ENCODE measurements at regions not wholly inside any gene's neighbourhood (a gene's known extent, or its start where the extent isn't known, plus 50 kb on each side); places are given as distances from the start of the nearest gene placed in this dataset.
"Not testable (repeated sequence)": the region's sequence is repeated elsewhere in the genome, so short reads cannot be mapped to it uniquely, and the experiment has no call there.

GRCh38 chr15:77864211-77865105, 213.1 kb downstream of the TBC1D2B start:
- no peak overlapping the region for H3K27ac Mint-ChIP-seq

DNA sequence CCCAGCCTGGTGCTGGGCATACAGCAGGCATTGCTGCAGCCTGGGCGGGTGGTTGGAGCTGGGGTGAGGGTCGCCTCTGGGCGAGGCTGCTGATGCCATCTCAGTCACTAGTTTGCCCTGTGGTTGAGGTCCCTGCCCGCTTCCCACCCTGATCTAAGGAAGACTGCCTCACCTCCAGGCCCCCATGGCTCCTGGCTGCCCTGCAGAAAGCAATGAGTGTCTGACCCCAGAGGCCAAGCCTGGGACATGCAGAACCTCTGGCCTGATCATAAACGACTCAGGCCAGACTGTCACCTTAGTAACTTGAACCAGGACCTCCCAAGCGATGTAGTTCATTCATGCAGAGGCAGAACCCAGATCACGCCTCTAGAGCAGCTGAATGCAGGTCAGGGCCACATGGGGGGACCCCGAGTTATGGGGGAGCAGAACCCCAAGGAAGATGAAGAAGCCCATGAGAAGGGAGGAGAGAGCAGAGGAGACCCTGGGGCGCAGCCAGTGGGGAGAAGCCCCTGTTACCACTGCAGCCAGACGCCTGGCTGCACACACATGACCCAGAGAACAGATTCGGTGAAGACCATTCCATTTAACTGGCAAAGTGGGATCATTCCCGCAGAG, 213.9 kb downstream of the TBC1D2B start:
- H3K36me3 Mint-ChIP-seq, result no peaks in the 10 kb centered on the region
- Histone ChIP-seq H3K4me3 (ENCODE audit: low read length) (no peak overlapping the region), H3K27me3 (ENCODE audit: insufficient read depth, low read length, poor library complexity, severe bottlenecking) (no peaks in the 10 kb centered on the region), H3K4me1 (ENCODE audit: insufficient read depth, low read length) (no peaks in the 10 kb centered on the region), H3K9me3 (ENCODE audit: low read length) (no peaks in the 10 kb centered on the region), H3K36me3 (ENCODE audit: insufficient read depth, low read length) (no peaks in the 10 kb centered on the region), H3K27ac (ENCODE audit: low read depth, low read length) (no peak overlapping the region)
- POLR2A ChIA-PET, result no interaction called here
- no peak for DNase-seq
- no peaks in the 10 kb centered on the region for H3K9me3 Mint-ChIP-seq
- H3K4me1 Mint-ChIP-seq, result no peaks in the 10 kb centered on the region
- peaks cover 3 to 8% of the 10 kb centered on the region in 2 donors for H3K27me3 Mint-ChIP-seq
- no peak overlapping the region for H3K4me3 Mint-ChIP-seq
- H3K27ac Mint-ChIP-seq, result no peak overlapping the region
- CTCF ChIA-PET, result no interaction called here

More at GRCh38 chr15:77864211-77865105, 213.1 kb downstream of the TBC1D2B start:
- Histone ChIP-seq H3K27ac (ENCODE audit: low read depth, low read length) (no peak overlapping the region), H3K27me3 (ENCODE audit: insufficient read depth, low read length, poor library complexity, severe bottlenecking) (no peaks in the 10 kb centered on the region), H3K36me3 (ENCODE audit: insufficient read depth, low read length) (no peaks in the 10 kb centered on the region), H3K4me1 (ENCODE audit: insufficient read depth, low read length) (no peaks in the 10 kb centered on the region), H3K4me3 (ENCODE audit: low read length) (no peak overlapping the region), H3K9me3 (ENCODE audit: low read length) (no peaks in the 10 kb centered on the region)
- Mint-ChIP-seq H3K36me3 (no peaks in the 10 kb centered on the region), H3K9me3 (no peaks in the 10 kb centered on the region), H3K4me1 (no peaks in the 10 kb centered on the region), H3K4me3 (no peak overlapping the region), H3K27me3 (peaks cover 3 to 8% of the 10 kb centered on the region in 2 donors)
- ChIA-PET POLR2A (no interaction called here), CTCF (no interaction called here)
- no peak for DNase-seq

DNA sequence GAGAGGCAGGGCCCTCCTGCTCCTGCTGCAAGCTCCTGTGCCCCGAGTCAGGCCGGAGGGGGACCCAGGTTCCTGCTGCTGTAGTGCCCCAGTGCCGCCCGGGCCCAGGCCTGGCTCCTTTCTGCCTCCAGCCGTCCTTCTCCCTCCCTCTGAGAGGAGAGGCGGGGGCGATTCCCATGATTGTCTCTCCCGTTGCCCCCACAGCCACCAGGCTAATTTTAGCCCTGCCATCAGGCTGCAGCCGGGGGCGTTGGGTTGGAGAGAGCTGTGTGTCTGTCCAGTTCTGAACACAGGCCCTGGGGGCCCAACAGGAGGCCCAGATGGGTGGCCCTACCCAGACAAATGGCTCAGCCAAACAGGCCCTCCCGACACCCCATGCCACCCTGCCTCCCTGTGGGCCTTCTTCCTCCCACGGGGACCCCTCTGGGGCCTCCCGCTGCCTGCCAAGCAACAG, 214.8 kb downstream of the TBC1D2B start:
- CTCF ChIA-PET, result no interaction called here
- Histone ChIP-seq H3K36me3 (ENCODE audit: insufficient read depth, low read length) (no peaks in the 10 kb centered on the region), H3K9me3 (ENCODE audit: low read length) (no peaks in the 10 kb centered on the region), H3K27me3 (ENCODE audit: insufficient read depth, low read length, poor library complexity, severe bottlenecking) (no peaks in the 10 kb centered on the region), H3K4me3 (ENCODE audit: low read length) (no peak overlapping the region), H3K4me1 (ENCODE audit: insufficient read depth, low read length) (no peaks in the 10 kb centered on the region), H3K27ac (ENCODE audit: low read depth, low read length) (no peak overlapping the region)
- Mint-ChIP-seq H3K9me3 (no peaks in the 10 kb centered on the region), H3K27me3 (peaks cover 3 to 11% of the 10 kb centered on the region in 2 donors), H3K4me3 (no peak overlapping the region), H3K36me3 (no peaks in the 10 kb centered on the region), H3K27ac (no peak overlapping the region), H3K4me1 (no peaks in the 10 kb centered on the region)
- POLR2A ChIA-PET, result no interaction called here
- DNase-seq, result no peak

DNA sequence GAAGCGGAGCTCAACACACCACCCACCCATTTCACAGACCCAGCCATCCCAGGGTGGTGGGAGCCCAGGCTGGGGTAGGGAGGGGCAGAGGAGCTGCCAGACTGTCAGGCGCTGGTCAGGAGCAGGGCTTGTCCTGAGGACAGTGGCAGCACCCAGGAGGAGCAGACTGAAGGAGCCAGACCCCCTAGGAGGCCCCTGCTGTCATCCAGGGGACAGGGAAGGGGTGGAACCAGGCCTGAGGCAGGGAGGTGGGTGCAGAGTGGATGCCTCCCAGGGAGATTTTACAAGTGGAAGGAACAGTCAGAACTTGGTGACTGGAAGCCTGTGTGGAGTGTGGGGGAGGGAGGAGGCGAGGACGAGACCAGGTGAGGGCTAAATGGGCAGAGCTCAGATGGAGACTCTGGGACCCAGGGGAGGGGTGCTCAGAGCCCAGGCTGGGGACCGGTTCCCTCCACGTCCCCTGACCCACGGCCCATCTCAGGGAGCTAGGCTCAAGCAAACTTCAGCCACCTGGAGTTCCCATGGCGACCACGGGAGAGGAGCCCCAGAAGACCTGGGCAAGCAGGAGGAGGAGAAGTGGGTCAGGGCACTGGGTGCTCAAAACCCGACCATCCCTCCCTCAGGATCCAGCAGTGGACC, 215.4 kb downstream of the TBC1D2B start:
- POLR2A ChIA-PET; H3K36me3 ChIP-seq (ENCODE audit: insufficient read depth, low read length); H3K9me3 Mint-ChIP-seq; H3K27ac ChIP-seq (ENCODE audit: low read depth, low read length); H3K36me3 Mint-ChIP-seq; CTCF ChIA-PET; H3K9me3 ChIP-seq (ENCODE audit: low read length); DNase-seq; H3K4me1 Mint-ChIP-seq; H3K4me1 ChIP-seq (ENCODE audit: insufficient read depth, low read length); H3K4me3 ChIP-seq (ENCODE audit: low read length); H3K27me3 ChIP-seq (ENCODE audit: insufficient read depth, low read length, poor library complexity, severe bottlenecking); H3K4me3 Mint-ChIP-seq: not testable (repeated sequence)
- Mint-ChIP-seq H3K27me3 (peaks cover 6 to 16% of the 10 kb centered on the region in 2 donors), H3K27ac (peak overlapping the region in 1 of 8 donors; percentile 24)

DNA sequence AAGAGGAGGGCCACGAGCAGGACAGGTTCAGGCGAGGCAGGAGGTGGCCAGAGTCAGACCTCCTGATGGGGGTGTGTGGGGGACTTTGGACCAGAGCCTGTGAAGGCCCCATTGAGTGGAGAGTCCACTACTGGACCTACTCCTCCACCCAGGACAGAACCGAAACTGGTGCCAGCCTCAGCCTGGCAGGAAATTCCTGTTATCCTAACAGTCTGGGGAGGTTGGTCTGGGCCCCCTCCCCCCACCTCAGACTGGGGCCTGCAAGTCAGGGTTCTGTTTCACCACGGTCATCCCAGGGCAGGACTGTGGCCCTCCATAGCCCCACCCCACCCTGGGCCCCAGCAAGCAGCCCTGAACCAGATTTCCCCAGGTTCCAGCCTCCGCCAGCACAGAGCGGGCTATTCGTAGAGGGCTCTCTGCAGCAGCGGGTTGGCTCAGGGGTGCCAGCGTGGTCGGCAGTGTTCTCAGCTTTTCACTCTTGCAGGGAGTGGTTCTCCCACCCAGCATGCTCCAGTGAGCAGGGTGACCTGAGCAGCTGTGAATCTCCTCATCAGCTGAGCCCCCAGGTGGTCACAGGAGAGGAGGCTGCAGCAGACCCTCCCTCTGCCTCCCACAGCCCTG, 217.3 kb downstream of the TBC1D2B start:
- no peak overlapping the region for H3K4me3 Mint-ChIP-seq
- peaks cover 6 to 21% of the 10 kb centered on the region in 2 donors for H3K27me3 Mint-ChIP-seq
- H3K27me3 ChIP-seq (ENCODE audit: insufficient read depth, low read length, poor library complexity, severe bottlenecking), result no peaks in the 10 kb centered on the region
- ChIA-PET CTCF (no interaction called here), POLR2A (no interaction called here)
- no peak overlapping the region for H3K27ac Mint-ChIP-seq
- H3K36me3 ChIP-seq (ENCODE audit: insufficient read depth, low read length), result no peaks in the 10 kb centered on the region
- no peak overlapping the region for H3K27ac ChIP-seq (ENCODE audit: low read depth, low read length)
- no peaks in the 10 kb centered on the region for H3K9me3 Mint-ChIP-seq
- H3K4me3 ChIP-seq (ENCODE audit: low read length), result no peak overlapping the region
- H3K4me1 ChIP-seq (ENCODE audit: insufficient read depth, low read length), result no peaks in the 10 kb centered on the region
- no peaks in the 10 kb centered on the region for H3K4me1 Mint-ChIP-seq
- no peaks in the 10 kb centered on the region for H3K36me3 Mint-ChIP-seq
- DNase-seq, result no peak
- no peaks in the 10 kb centered on the region for H3K9me3 ChIP-seq (ENCODE audit: low read length)

GRCh38 chr15:77859491-77860060, 217.9 kb downstream of the TBC1D2B start:
- H3K9me3 ChIP-seq (ENCODE audit: low read length), result no peaks in the 10 kb centered on the region
- no peaks in the 10 kb centered on the region for H3K27me3 ChIP-seq (ENCODE audit: insufficient read depth, low read length, poor library complexity, severe bottlenecking)
- no peak for DNase-seq
- H3K27ac ChIP-seq (ENCODE audit: low read depth, low read length), result no peak overlapping the region
- no peaks in the 10 kb centered on the region for H3K36me3 Mint-ChIP-seq
- no peaks in the 10 kb centered on the region for H3K4me1 ChIP-seq (ENCODE audit: insufficient read depth, low read length)
- no peaks in the 10 kb centered on the region for H3K36me3 ChIP-seq (ENCODE audit: insufficient read depth, low read length)
- peaks cover 6 to 21% of the 10 kb centered on the region in 2 donors for H3K27me3 Mint-ChIP-seq
- H3K27ac Mint-ChIP-seq, result no peak overlapping the region
- H3K9me3 Mint-ChIP-seq, result no peaks in the 10 kb centered on the region
- H3K4me3 ChIP-seq (ENCODE audit: low read length), result no peak overlapping the region
- ChIA-PET CTCF (no interaction called here), POLR2A (no interaction called here)
- H3K4me3 Mint-ChIP-seq, result no peak overlapping the region
- H3K4me1 Mint-ChIP-seq, result no peaks in the 10 kb centered on the region

- Mint-ChIP-seq H3K9me3 (no peaks in the 10 kb centered on the region), H3K27me3 (peaks cover 6 to 25% of the 10 kb centered on the region in 2 donors), H3K27ac (no peak overlapping the region), H3K4me3 (no peak overlapping the region), H3K4me1 (no peaks in the 10 kb centered on the region), H3K36me3 (no peaks in the 10 kb centered on the region)
- POLR2A ChIA-PET, result no interaction called here
- CTCF ChIA-PET, result no interaction called here
- Histone ChIP-seq H3K4me1 (ENCODE audit: insufficient read depth, low read length) (no peaks in the 10 kb centered on the region), H3K4me3 (ENCODE audit: low read length) (no peak overlapping the region), H3K9me3 (ENCODE audit: low read length) (no peaks in the 10 kb centered on the region), H3K27me3 (ENCODE audit: insufficient read depth, low read length, poor library complexity, severe bottlenecking) (no peaks in the 10 kb centered on the region), H3K36me3 (ENCODE audit: insufficient read depth, low read length) (no peaks in the 10 kb centered on the region), H3K27ac (ENCODE audit: low read depth, low read length) (no peak overlapping the region)
- DNase-seq, result no peak
Observed at GRCh38 chr15:77858792-77859490, 218.6 kb downstream of the TBC1D2B start.

Data from CD8-positive, alpha-beta memory T cell (primary cell).